ENCODE measurements at regions not wholly inside any gene's neighbourhood (a gene's known extent, or its start where the extent isn't known, plus 50 kb on each side); places are given as distances from the start of the nearest gene placed in this dataset.
"Not testable (repeated sequence)": the region's sequence is repeated elsewhere in the genome, so short reads cannot be mapped to it uniquely, and the experiment has no call there.

- Histone ChIP-seq H3K9me3 (ENCODE audit: control insufficient read depth, insufficient read depth, low read length) (no peaks in the 10 kb centered on the region), H3K36me3 (ENCODE audit: control insufficient read depth, insufficient read depth, low read length) (no peaks in the 10 kb centered on the region), H3K4me1 (ENCODE audit: control insufficient read depth, insufficient read depth, low read length) (0 out of 2 replicates have a peak, but pooled peaks cover 3% of the 10 kb centered on the region), H3K27me3 (ENCODE audit: control insufficient read depth, insufficient read depth, low read length) (no peaks in the 10 kb centered on the region), H3K4me3 (ENCODE audit: low read depth, low read length) (no peak overlapping the region), H3K27ac (ENCODE audit: low read depth, low read length) (no peak overlapping the region), H3K9ac (ENCODE audit: low read depth, low read length) (no peak overlapping the region)
These were observed 1059.2 kb downstream of the OTOL1 start for GRCh38 chr3:162555761-162556160.

GRCh38 chr3:162558016-162558415, 1061.4 kb downstream of the OTOL1 start:
- Histone ChIP-seq H3K9ac (ENCODE audit: low read depth, low read length) (no peak overlapping the region), H3K27ac (ENCODE audit: low read depth, low read length) (no peak overlapping the region), H3K4me3 (ENCODE audit: low read depth, low read length) (no peak overlapping the region), H3K4me1 (ENCODE audit: control insufficient read depth, insufficient read depth, low read length) (0 out of 2 replicates have a peak, but pooled peaks cover 3% of the 10 kb centered on the region), H3K27me3 (ENCODE audit: control insufficient read depth, insufficient read depth, low read length) (no peaks in the 10 kb centered on the region), H3K9me3 (ENCODE audit: control insufficient read depth, insufficient read depth, low read length) (no peaks in the 10 kb centered on the region), H3K36me3 (ENCODE audit: control insufficient read depth, insufficient read depth, low read length) (no peaks in the 10 kb centered on the region)

- H3K4me3 ChIP-seq (ENCODE audit: low read depth, low read length), result no peak overlapping the region
- H3K9me3 ChIP-seq (ENCODE audit: control insufficient read depth, insufficient read depth, low read length), result no peaks in the 10 kb centered on the region
- H3K36me3 ChIP-seq (ENCODE audit: control insufficient read depth, insufficient read depth, low read length), result no peaks in the 10 kb centered on the region
- H3K27ac ChIP-seq (ENCODE audit: low read depth, low read length), result no peak overlapping the region
- no peaks in the 10 kb centered on the region for H3K4me1 ChIP-seq (ENCODE audit: control insufficient read depth, insufficient read depth, low read length)
- no peaks in the 10 kb centered on the region for H3K27me3 ChIP-seq (ENCODE audit: control insufficient read depth, insufficient read depth, low read length)
- no peak overlapping the region for H3K9ac ChIP-seq (ENCODE audit: low read depth, low read length)
These were observed 1072.1 kb downstream of the OTOL1 start for GRCh38 chr3:162568706-162569105.

GRCh38 chr3:162569314-162569713, 1072.7 kb downstream of the OTOL1 start:
- Histone ChIP-seq H3K9me3 (ENCODE audit: control insufficient read depth, insufficient read depth, low read length) (no peaks in the 10 kb centered on the region), H3K36me3 (ENCODE audit: control insufficient read depth, insufficient read depth, low read length) (no peaks in the 10 kb centered on the region), H3K27me3 (ENCODE audit: control insufficient read depth, insufficient read depth, low read length) (no peaks in the 10 kb centered on the region), H3K27ac (ENCODE audit: low read depth, low read length) (no peak overlapping the region), H3K4me1 (ENCODE audit: control insufficient read depth, insufficient read depth, low read length) (no peaks in the 10 kb centered on the region), H3K9ac (ENCODE audit: low read depth, low read length) (no peak overlapping the region), H3K4me3 (ENCODE audit: low read depth, low read length) (no peak overlapping the region)

- H3K9ac ChIP-seq (ENCODE audit: low read depth, low read length), result no peak overlapping the region
- H3K4me3 ChIP-seq (ENCODE audit: low read depth, low read length), result no peak overlapping the region
- no peak overlapping the region for H3K27ac ChIP-seq (ENCODE audit: low read depth, low read length)
These were observed 1088.4 kb downstream of the OTOL1 start for GRCh38 chr3:162584986-162585385.

GRCh38 chr3:162586591-162586990, 1090.0 kb downstream of the OTOL1 start:
- Histone ChIP-seq H3K9ac (ENCODE audit: low read depth, low read length) (no peak overlapping the region), H3K27ac (ENCODE audit: low read depth, low read length) (no peak overlapping the region)

More at GRCh38 chr3:162584986-162585385, 1088.4 kb downstream of the OTOL1 start:
- Histone ChIP-seq H3K9me3 (ENCODE audit: control insufficient read depth, insufficient read depth, low read length) (no peaks in the 10 kb centered on the region), H3K27me3 (ENCODE audit: control insufficient read depth, insufficient read depth, low read length) (no peaks in the 10 kb centered on the region), H3K4me1 (ENCODE audit: control insufficient read depth, insufficient read depth, low read length) (peaks cover 3% of the 10 kb centered on the region; the same call in 1 of the 2 replicates), H3K36me3 (ENCODE audit: control insufficient read depth, insufficient read depth, low read length) (no peaks in the 10 kb centered on the region)

GRCh38 chr3:162597226-162597625, 1100.6 kb downstream of the OTOL1 start:
- H3K27me3 ChIP-seq (ENCODE audit: control insufficient read depth, insufficient read depth, low read length), result no peaks in the 10 kb centered on the region
- H3K36me3 ChIP-seq (ENCODE audit: control insufficient read depth, insufficient read depth, low read length), result no peaks in the 10 kb centered on the region
- H3K4me3 ChIP-seq (ENCODE audit: low read depth, low read length), result no peak overlapping the region
- peaks cover 7% of the 10 kb centered on the region for H3K9me3 ChIP-seq (ENCODE audit: control insufficient read depth, insufficient read depth, low read length)
- H3K4me1 ChIP-seq (ENCODE audit: control insufficient read depth, insufficient read depth, low read length), result no peaks in the 10 kb centered on the region
- H3K9ac ChIP-seq (ENCODE audit: low read depth, low read length), result no peak overlapping the region
- no peak overlapping the region for H3K27ac ChIP-seq (ENCODE audit: low read depth, low read length)

More at GRCh38 chr3:162586591-162586990, 1090.0 kb downstream of the OTOL1 start:
- H3K27me3 ChIP-seq (ENCODE audit: control insufficient read depth, insufficient read depth, low read length), result no peaks in the 10 kb centered on the region
- no peak overlapping the region for H3K4me3 ChIP-seq (ENCODE audit: low read depth, low read length)
- peaks cover 3% of the 10 kb centered on the region; the same call in 1 of the 2 replicates for H3K4me1 ChIP-seq (ENCODE audit: control insufficient read depth, insufficient read depth, low read length)
- no peaks in the 10 kb centered on the region for H3K36me3 ChIP-seq (ENCODE audit: control insufficient read depth, insufficient read depth, low read length)
- no peaks in the 10 kb centered on the region for H3K9me3 ChIP-seq (ENCODE audit: control insufficient read depth, insufficient read depth, low read length)

GRCh38 chr3:162598500-162598899, 1101.9 kb downstream of the OTOL1 start:
- not testable (repeated sequence) for H3K4me3 ChIP-seq (ENCODE audit: low read depth, low read length); H3K27me3 ChIP-seq (ENCODE audit: control insufficient read depth, insufficient read depth, low read length); H3K9me3 ChIP-seq (ENCODE audit: control insufficient read depth, insufficient read depth, low read length); H3K36me3 ChIP-seq (ENCODE audit: control insufficient read depth, insufficient read depth, low read length); H3K9ac ChIP-seq (ENCODE audit: low read depth, low read length); H3K4me1 ChIP-seq (ENCODE audit: control insufficient read depth, insufficient read depth, low read length)
- peak overlapping the region; percentile 58 for H3K27ac ChIP-seq (ENCODE audit: low read depth, low read length)

- not testable (repeated sequence) for H3K9ac ChIP-seq (ENCODE audit: low read depth, low read length); H3K4me1 ChIP-seq (ENCODE audit: control insufficient read depth, insufficient read depth, low read length); H3K9me3 ChIP-seq (ENCODE audit: control insufficient read depth, insufficient read depth, low read length); H3K4me3 ChIP-seq (ENCODE audit: low read depth, low read length); H3K27me3 ChIP-seq (ENCODE audit: control insufficient read depth, insufficient read depth, low read length); H3K27ac ChIP-seq (ENCODE audit: low read depth, low read length); H3K36me3 ChIP-seq (ENCODE audit: control insufficient read depth, insufficient read depth, low read length)
These were observed 1103.1 kb downstream of the OTOL1 start for GRCh38 chr3:162599742-162600141.

GRCh38 chr3:162601101-162601670, 1104.6 kb downstream of the OTOL1 start:
- Histone ChIP-seq H3K27me3 (ENCODE audit: control insufficient read depth, insufficient read depth, low read length) (no peaks in the 10 kb centered on the region), H3K36me3 (ENCODE audit: control insufficient read depth, insufficient read depth, low read length) (no peaks in the 10 kb centered on the region), H3K27ac (ENCODE audit: low read depth, low read length) (no peak overlapping the region), H3K9ac (ENCODE audit: low read depth, low read length) (no peak overlapping the region), H3K4me3 (ENCODE audit: low read depth, low read length) (no peak overlapping the region), H3K9me3 (ENCODE audit: control insufficient read depth, insufficient read depth, low read length) (peaks cover 18% of the 10 kb centered on the region), H3K4me1 (ENCODE audit: control insufficient read depth, insufficient read depth, low read length) (no peaks in the 10 kb centered on the region)

- no peaks in the 10 kb centered on the region for H3K4me1 ChIP-seq (ENCODE audit: control insufficient read depth, insufficient read depth, low read length)
- no peak overlapping the region for H3K9ac ChIP-seq (ENCODE audit: low read depth, low read length)
- no peak overlapping the region for H3K27ac ChIP-seq (ENCODE audit: low read depth, low read length)
- H3K36me3 ChIP-seq (ENCODE audit: control insufficient read depth, insufficient read depth, low read length), result no peaks in the 10 kb centered on the region
- H3K9me3 ChIP-seq (ENCODE audit: control insufficient read depth, insufficient read depth, low read length), result peaks cover 26% of the 10 kb centered on the region
- H3K4me3 ChIP-seq (ENCODE audit: low read depth, low read length), result no peak overlapping the region
- no peaks in the 10 kb centered on the region for H3K27me3 ChIP-seq (ENCODE audit: control insufficient read depth, insufficient read depth, low read length)
These were observed 1106.0 kb downstream of the OTOL1 start for GRCh38 chr3:162602619-162603018.
